HL-60 (cell line): ENCODE measurements at regions not wholly inside any gene's neighbourhood (a gene's known extent, or its start where the extent isn't known, plus 50 kb on each side); places are given as distances from the start of the nearest gene placed in this dataset.

Experiments used
- DNase-seq, 2 experiments: peaks; one replicate each; pipeline ENCODE4 v3.0.0-alpha.2; 2010 to 2020; ENCODE audit warnings: low read depth in 1 of 2, low spot score in 1 of 2
- H3K27ac ChIP-seq: fragments of 250-450 bp; sonication (Bioruptor Pico); replicated peaks from 2 replicates; pipeline ENCODE4 v1.5.1; 2020; ENCODE audit warnings: mild to moderate bottlenecking, moderate library complexity
- H3K27me3 ChIP-seq: fragments of 250-450 bp; sonication (Bioruptor Pico); 2 replicates; pipeline ENCODE4 v1.5.1; 2021; ENCODE audit warnings: mild to moderate bottlenecking, moderate library complexity; ENCODE audit not compliant: insufficient read depth, poor library complexity, severe bottlenecking
- H3K4me3 ChIP-seq: replicated peaks from 2 replicates; pipeline ENCODE4 v1.5.1; 2011; ENCODE audit warnings: mild to moderate bottlenecking, control low read depth, low read length; ENCODE audit not compliant: insufficient read depth
- CTCF ChIP-seq: IDR thresholded peaks from one replicate; pipeline ENCODE4 v1.5.1; 2011; ENCODE audit warnings: low read length, control low read depth, inconsistent platforms; ENCODE audit not compliant: insufficient read depth
- GABPA ChIP-seq: IDR thresholded peaks from 2 replicates; pipeline ENCODE4 v1.6.1; 2012; ENCODE audit warnings: low read depth
- POLR2AphosphoS5 ChIP-seq: IDR thresholded peaks from 2 replicates; pipeline ENCODE4 v1.6.1; 2012; ENCODE audit warnings: low read depth
- REST ChIP-seq: IDR thresholded peaks from 2 replicates; pipeline ENCODE4 v1.6.1; 2012; ENCODE audit warnings: low read depth; ENCODE audit not compliant: insufficient replicate concordance
- SPI1 ChIP-seq: IDR thresholded peaks from 2 replicates; pipeline ENCODE4 v1.6.1; 2012; ENCODE audit warnings: low read depth, mild to moderate bottlenecking, borderline replicate concordance

GRCh38 chr6:167662075-167662880 is 164.4 kb upstream of the AFDN start:
- H3K4me3 ChIP-seq = no peak overlapping the region
- H3K27me3 ChIP-seq = no peaks in the 10 kb centered on the region
- no peak overlapping the region for H3K27ac ChIP-seq
- TF ChIP-seq REST (no peak), POLR2AphosphoS5 (no peak), CTCF (no peak), SPI1 (no peak), GABPA (no peak)
- no peak for DNase-seq

- H3K27me3 ChIP-seq = no peaks in the 10 kb centered on the region
- no peak for DNase-seq
- no peak overlapping the region for H3K4me3 ChIP-seq
Measured at GRCh38 chr6:167662881-167663205, 163.9 kb upstream of the AFDN start.

More at GRCh38 chr6:167662881-167663205, 163.9 kb upstream of the AFDN start:
- no peak overlapping the region for H3K27ac ChIP-seq
- TF ChIP-seq REST = no peak
- no peak for TF ChIP-seq CTCF
- no peak for TF ChIP-seq POLR2AphosphoS5
- no peak for TF ChIP-seq GABPA
- TF ChIP-seq SPI1 = no peak
